K562 (cell line): ENCODE measurements at regions not wholly inside any gene's neighbourhood (a gene's known extent, or its start where the extent isn't known, plus 50 kb on each side); places are given as distances from the start of the nearest gene placed in this dataset.

Source experiments
- ATAC-seq: fragments of 200-7000 bp; cut with Tn5 transposase; 3 replicates; pipeline ENCODE4 v1.9.1; 2020; ENCODE audit warnings: moderate library complexity
- BruUV-seq: library from RNA; stranded (reverse); fragments of 400-500 nt; replicated peaks from 2 replicates; lab custom pipeline; 2021; lab: Mats Ljungman, UMichigan
- CTCF ChIA-PET: fragments of 300-600 bp; formaldehyde crosslinking; extraction: SDS; loops from one replicate; lab custom pipeline; 2021; ENCODE audit warnings: low intra/inter-chr PET ratio; lab: Yijun Ruan, JAX
- POLR2A ChIA-PET: fragments of 300-600, 350-650 bp; sonication (Branson Sonifier 250); formaldehyde crosslinking; extraction: SDS; loops from one replicate; lab custom pipeline; 2021; ENCODE audit warnings: antibody characterized with exemption, inconsistent platforms; lab: Yijun Ruan, JAX
- DNase-seq, 4 experiments: peaks; one replicate each; pipeline versions ENCODE4 v3.0.0 to v3.0.0-alpha.2; 2011 to 2018; ENCODE audit warnings: low spot score in 3 of 4, mixed read lengths in 3 of 4; ENCODE audit errors: extremely low read depth in 1 of 4
- FAIRE-seq: peaks from 2 replicates; lab custom pipeline; 2011; peaks lifted over from hg19 to GRCh38; lab: Jason Lieb, UNC
- H2AFZ ChIP-seq: 2 replicates; pipeline ENCODE4 v1.6.0; 2011; ENCODE audit warnings: low read depth, low read length, control low read depth, inconsistent platforms
- H3K27ac ChIP-seq: fragments of 200-600 bp; 3 replicates; pipeline ENCODE4 v1.8.0; 2011; ENCODE audit warnings: low read depth, mild to moderate bottlenecking, control low read depth, inconsistent platforms, low read length, moderate library complexity, mixed read lengths; ENCODE audit errors: extremely low read depth
- H3K27me3 ChIP-seq, 2 experiments: fragments of 300-600 bp in 1 of 2; 2 replicates in 1 of 2; 3 replicates in 1 of 2; pipeline versions ENCODE4 v1.6.0 to v1.8.0; 2011; ENCODE audit warnings: inconsistent platforms in 2 of 2, low read length in 2 of 2, mild to moderate bottlenecking in 1 of 2, mixed read lengths in 1 of 2, moderate library complexity in 1 of 2; ENCODE audit not compliant: control insufficient read depth in 2 of 2, insufficient read depth in 2 of 2
- H3K36me3 ChIP-seq: fragments of 300-600 bp; 3 replicates; pipeline ENCODE4 v1.8.0; 2011; ENCODE audit warnings: mild to moderate bottlenecking, low read length, inconsistent platforms; ENCODE audit not compliant: control insufficient read depth, insufficient read depth
- H3K4me1 ChIP-seq, 2 experiments: fragments of 200-600 bp in 1 of 2; replicated peaks in 1 of 2; 2 replicates in 1 of 2; 3 replicates in 1 of 2; pipeline versions ENCODE4 v1.5.1 to v1.8.0; 2011; ENCODE audit warnings: inconsistent platforms in 2 of 2, low read length in 2 of 2, mild to moderate bottlenecking in 1 of 2, mixed read lengths in 1 of 2, moderate library complexity in 1 of 2; ENCODE audit not compliant: control insufficient read depth in 2 of 2, insufficient read depth in 2 of 2
- H3K4me2 ChIP-seq: 2 replicates; pipeline ENCODE4 v1.6.1; 2011; ENCODE audit warnings: low read length, control low read depth, inconsistent platforms, mixed read lengths; ENCODE audit not compliant: insufficient read depth
- H3K4me3 ChIP-seq: fragments of 200-600 bp; sonication (generic), shearing (Covaris generic); 2 replicates; pipeline ENCODE4 v1.5.1; 2016; ENCODE audit warnings: control low read depth, inconsistent platforms
- H3K79me2 ChIP-seq: fragments of 200-600 bp; 3 replicates; pipeline ENCODE4 v1.8.0; 2011; ENCODE audit warnings: low read length, inconsistent platforms; ENCODE audit not compliant: control insufficient read depth, insufficient read depth
- H3K9ac ChIP-seq, 2 experiments: 2 replicates each; pipeline versions ENCODE4 v1.6.0 to v1.6.1; 2011; ENCODE audit warnings: low read depth in 2 of 2, low read length in 2 of 2, control low read depth in 1 of 2, inconsistent platforms in 1 of 2, mild to moderate bottlenecking in 1 of 2, mixed read lengths in 1 of 2; ENCODE audit not compliant: insufficient read depth in 1 of 2
- H3K9me1 ChIP-seq: one replicate; pipeline ENCODE4 v1.6.0; 2011; ENCODE audit warnings: inconsistent platforms, mild to moderate bottlenecking, low read length, moderate library complexity; ENCODE audit not compliant: control insufficient read depth, insufficient read depth
- H3K9me3 ChIP-seq: replicated peaks from 2 replicates; pipeline ENCODE4 v1.5.1; 2011; ENCODE audit warnings: low read depth, low read length, inconsistent platforms; ENCODE audit not compliant: control insufficient read depth, insufficient read depth
- H4K20me1 ChIP-seq: replicated peaks from 2 replicates; pipeline ENCODE4 v1.6.1; 2011; ENCODE audit warnings: low read length, inconsistent platforms, mixed read lengths; ENCODE audit not compliant: control insufficient read depth, insufficient read depth
- ASH1L ChIP-seq: fragments of 450-650 bp; IDR thresholded peaks from 2 replicates; pipeline ENCODE4 v1.6.1; 2018; ENCODE audit warnings: borderline replicate concordance, mild to moderate bottlenecking, low read depth; ENCODE audit not compliant: partially characterized antibody
- BCOR ChIP-seq: fragments of 450-650 bp; IDR thresholded peaks from 2 replicates; pipeline ENCODE4 v1.6.1; 2016
- BMI1 ChIP-seq: fragments of 150-350 bp; IDR thresholded peaks from 2 replicates; pipeline ENCODE4 v1.6.1; 2014; ENCODE audit warnings: low read length
- BRD4 ChIP-seq: fragments of 200-600 bp; sonication (generic); IDR thresholded peaks from 2 replicates; pipeline ENCODE4 v1.6.1; 2017; ENCODE audit warnings: inconsistent platforms
- CAMTA2 ChIP-seq: fragments of 250-450 bp; sonication (Bioruptor Pico); conservative IDR thresholded peaks from 2 replicates; pipeline ENCODE4 v1.5.1; 2022
- COPS2 ChIP-seq: fragments of 450-650 bp; conservative IDR thresholded peaks from 2 replicates; pipeline ENCODE4 v1.6.1; 2016; ENCODE audit warnings: mild to moderate bottlenecking, moderate library complexity
- E2F3 ChIP-seq: fragments of 250-450 bp; sonication (Bioruptor Pico); IDR thresholded peaks from 2 replicates; pipeline ENCODE4 v1.4.0; 2020; ENCODE audit warnings: mild to moderate bottlenecking
- HOXB6 ChIP-seq: fragments of 250-450 bp; sonication (Bioruptor Pico); IDR thresholded peaks from 2 replicates; pipeline ENCODE4 v1.5.1; 2022; ENCODE audit warnings: mild to moderate bottlenecking, borderline replicate concordance
- NFXL1 ChIP-seq: fragments of 450-650 bp; formaldehyde crosslinking; IDR thresholded peaks from 2 replicates; pipeline ENCODE4 v1.4.0; 2021; ENCODE audit warnings: mild to moderate bottlenecking
- NR2C2 ChIP-seq, 2 experiments: fragments of 200-800 bp in 1 of 2; sonication (Bioruptor generic) in 1 of 2; sonication (generic) in 1 of 2; formaldehyde crosslinking in 1 of 2; IDR thresholded peaks; 2 replicates each; pipeline versions ENCODE4 v1.6.1 to v1.8.0; 2016 to 2022; ENCODE audit warnings: mild to moderate bottlenecking in 1 of 2, missing compliant biosample characterization in 1 of 2, missing genetic modification characterization in 1 of 2, missing genetic modification reagents in 1 of 2
- POLR2G ChIP-seq: fragments of 200-400 bp; formaldehyde crosslinking; IDR thresholded peaks from 2 replicates; pipeline ENCODE4 v1.6.1; 2017; ENCODE audit warnings: low read depth, mild to moderate bottlenecking, antibody characterized with exemption, low read length, moderate library complexity
- PTBP1 ChIP-seq: fragments of 200-400 bp; formaldehyde crosslinking; IDR thresholded peaks from 2 replicates; pipeline ENCODE4 v1.6.1; 2017; ENCODE audit warnings: low read depth, low read length
- RBM39 ChIP-seq: fragments of 200-400 bp; formaldehyde crosslinking; optimal IDR thresholded peaks from 2 replicates; pipeline ENCODE3; 2018; ENCODE audit warnings: low read depth, low read length
- RNF2 ChIP-seq: sonication (generic); IDR thresholded peaks from 2 replicates; pipeline ENCODE4 v1.6.1; 2016
- UBTF ChIP-seq, 2 experiments: IDR thresholded peaks; 2 replicates each; pipeline ENCODE4 v1.6.1; 2012; ENCODE audit warnings: improper control_type of control experiment in 2 of 2, low read depth in 2 of 2, low read length in 2 of 2, borderline replicate concordance in 1 of 2
- ZBTB49 ChIP-seq: sonication (generic); formaldehyde crosslinking; IDR thresholded peaks from 2 replicates; pipeline ENCODE4 v1.8.0; 2022; ENCODE audit warnings: missing genetic modification reagents, mild to moderate bottlenecking, borderline replicate concordance
- WGBS: fragments of 100-300 bp; shearing (Covaris generic); methylation state at CpG from one replicate; pipeline ENCODE4 v1.1.6; 2016; ENCODE audit warnings: low coverage, mixed read lengths; ENCODE audit not compliant: insufficient coverage; ENCODE audit errors: missing lambda C conversion rate; 5-methylcytosine and 5-hydroxymethylcytosine counted together
- in situ Hi-C: fragments of 300-500 bp; cut with MboI; formaldehyde crosslinking; loops from 4 replicates; pipeline ENCODE4 v1.15.0; 2018; ENCODE audit warnings: inconsistent platforms, mixed read lengths
- intact Hi-C: fragments of 100-400 bp; cut with micrococcal nuclease; formaldehyde crosslinking; loops from 2 replicates; pipeline ENCODE4 v1.14.2; 2022

- H3K79me2 ChIP-seq = no peaks in the 10 kb centered on the region
- no peaks in the 10 kb centered on the region for H3K9me1 ChIP-seq
- under 1% methylated on average over 19 of the region's 19 CpGs for WGBS
- no peak overlapping the region for H3K27ac ChIP-seq
- intact Hi-C loops = no loop called here
- H3K36me3 ChIP-seq = no peaks in the 10 kb centered on the region
- H3K27me3 ChIP-seq = peaks cover 0 to 33% of the 10 kb centered on the region in 2 experiments; a peak in 2 of 5 replicates
- no peak overlapping the region for H3K4me2 ChIP-seq
- DNase-seq (no peak), FAIRE-seq (no peak), ATAC-seq (no peak)
- H3K4me3 ChIP-seq = no peak overlapping the region
- ChIA-PET CTCF (no interaction called here), POLR2A (interaction anchor here (0.6 kb wide), 1 partner anchor 917 kb away, joined by 3 read pairs; no protein-coding TSS in a partner anchor)
- H3K4me1 ChIP-seq = no peaks in the 10 kb centered on the region
- peaks cover 8% of the 10 kb centered on the region; the same call in 1 of the 2 replicates for H3K9me3 ChIP-seq
- H2AFZ ChIP-seq = no peak overlapping the region
- H4K20me1 ChIP-seq = no peaks in the 10 kb centered on the region
- no peak overlapping the region for H3K9ac ChIP-seq
- BruUV-seq = no TSS peak
- in situ Hi-C loops = loop anchor here (25.0 kb wide), 1 partner anchor 229 kb away; no protein-coding TSS in a partner anchor
- TF ChIP-seq BCOR = no peak
- no peak for TF ChIP-seq ZBTB49 (CRISPR knock-in tag)
- TF ChIP-seq POLR2G = no peak
- no peak for TF ChIP-seq BRD4
- no peak for TF ChIP-seq CAMTA2 (CRISPR knock-in tag)
- no peak for TF ChIP-seq BMI1
- no peak for TF ChIP-seq HOXB6
- TF ChIP-seq E2F3 (CRISPR knock-in tag) = no peak
- no peak for TF ChIP-seq NR2C2 (CRISPR knock-in tag; IDR thresholded peaks at IDR 0.05)
- no peak for TF ChIP-seq NR2C2 (tag; IDR thresholded peaks at IDR 0.05)
- no peak for TF ChIP-seq RNF2
- TF ChIP-seq UBTF (IDR thresholded peaks at IDR 0.05; ENCODE audit: borderline replicate concordance in 1 of 2, low read depth in 2 of 2, low read length in 2 of 2) = no peak
- TF ChIP-seq ASH1L = no peak
- no peak for TF ChIP-seq RBM39
- TF ChIP-seq PTBP1 = no peak
- TF ChIP-seq NFXL1 (CRISPR knock-in tag) = no peak
- no peak for TF ChIP-seq COPS2
Observed at GRCh38 chr1:2916706-2917105, 104.6 kb upstream of the ACTRT2 start.
